ENCODE measurements at regions not wholly inside any gene's neighbourhood (a gene's known extent, or its start where the extent isn't known, plus 50 kb on each side); places are given as distances from the start of the nearest gene placed in this dataset.

DNA sequence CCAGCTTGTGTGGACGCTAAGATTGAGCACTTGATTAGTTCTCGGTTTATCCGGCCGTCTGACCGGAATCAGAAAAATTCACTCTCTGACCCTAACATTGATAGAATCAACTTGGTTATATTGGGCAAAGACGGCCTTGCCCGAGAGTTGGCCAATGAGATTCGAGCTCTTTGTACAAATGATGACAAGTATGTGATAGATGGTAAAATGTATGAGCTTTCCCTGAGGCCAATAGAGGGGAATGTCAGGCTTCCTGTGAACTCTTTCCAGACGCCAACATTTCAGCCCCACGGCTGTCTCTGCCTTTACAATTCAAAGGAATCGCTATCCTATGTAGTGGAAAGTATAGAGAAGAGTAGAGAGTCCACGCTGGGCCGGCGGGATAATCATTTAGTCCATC, 59.6 kb downstream of the ARHGAP35 start:
- TF ChIP-seq ZNF423 (CRISPR knock-in tag; IDR thresholded peaks at IDR 0.05): no peak
- TF ChIP-seq, protein P1, sequence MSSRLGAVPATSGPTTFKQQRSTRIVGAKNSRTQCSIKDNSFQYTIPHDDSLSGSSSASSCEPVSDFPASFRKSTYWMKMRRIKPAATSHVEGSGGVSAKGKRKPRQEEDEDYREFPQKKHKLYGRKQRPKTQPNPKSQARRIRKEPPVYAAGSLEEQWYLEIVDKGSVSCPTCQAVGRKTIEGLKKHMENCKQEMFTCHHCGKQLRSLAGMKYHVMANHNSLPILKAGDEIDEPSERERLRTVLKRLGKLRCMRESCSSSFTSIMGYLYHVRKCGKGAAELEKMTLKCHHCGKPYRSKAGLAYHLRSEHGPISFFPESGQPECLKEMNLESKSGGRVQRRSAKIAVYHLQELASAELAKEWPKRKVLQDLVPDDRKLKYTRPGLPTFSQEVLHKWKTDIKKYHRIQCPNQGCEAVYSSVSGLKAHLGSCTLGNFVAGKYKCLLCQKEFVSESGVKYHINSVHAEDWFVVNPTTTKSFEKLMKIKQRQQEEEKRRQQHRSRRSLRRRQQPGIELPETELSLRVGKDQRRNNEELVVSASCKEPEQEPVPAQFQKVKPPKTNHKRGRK (CRISPR knock-in tag; IDR thresholded peaks at IDR 0.05; ENCODE audit: borderline replicate concordance): no peak
- TF ChIP-seq, protein P2, sequence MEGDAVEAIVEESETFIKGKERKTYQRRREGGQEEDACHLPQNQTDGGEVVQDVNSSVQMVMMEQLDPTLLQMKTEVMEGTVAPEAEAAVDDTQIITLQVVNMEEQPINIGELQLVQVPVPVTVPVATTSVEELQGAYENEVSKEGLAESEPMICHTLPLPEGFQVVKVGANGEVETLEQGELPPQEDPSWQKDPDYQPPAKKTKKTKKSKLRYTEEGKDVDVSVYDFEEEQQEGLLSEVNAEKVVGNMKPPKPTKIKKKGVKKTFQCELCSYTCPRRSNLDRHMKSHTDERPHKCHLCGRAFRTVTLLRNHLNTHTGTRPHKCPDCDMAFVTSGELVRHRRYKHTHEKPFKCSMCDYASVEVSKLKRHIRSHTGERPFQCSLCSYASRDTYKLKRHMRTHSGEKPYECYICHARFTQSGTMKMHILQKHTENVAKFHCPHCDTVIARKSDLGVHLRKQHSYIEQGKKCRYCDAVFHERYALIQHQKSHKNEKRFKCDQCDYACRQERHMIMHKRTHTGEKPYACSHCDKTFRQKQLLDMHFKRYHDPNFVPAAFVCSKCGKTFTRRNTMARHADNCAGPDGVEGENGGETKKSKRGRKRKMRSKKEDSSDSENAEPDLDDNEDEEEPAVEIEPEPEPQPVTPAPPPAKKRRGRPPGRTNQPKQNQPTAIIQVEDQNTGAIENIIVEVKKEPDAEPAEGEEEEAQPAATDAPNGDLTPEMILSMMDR (IDR thresholded peaks at IDR 0.05): no peak
- TF ChIP-seq GABPB1 (CRISPR knock-in tag; IDR thresholded peaks at IDR 0.05): no peak
- TF ChIP-seq, protein P3, sequence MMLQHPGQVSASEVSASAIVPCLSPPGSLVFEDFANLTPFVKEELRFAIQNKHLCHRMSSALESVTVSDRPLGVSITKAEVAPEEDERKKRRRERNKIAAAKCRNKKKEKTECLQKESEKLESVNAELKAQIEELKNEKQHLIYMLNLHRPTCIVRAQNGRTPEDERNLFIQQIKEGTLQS (CRISPR knock-in tag; conservative IDR thresholded peaks at IDR 0.05): no peak
- TF ChIP-seq CBFB (CRISPR knock-in tag; IDR thresholded peaks at IDR 0.05; ENCODE audit: low read depth): no peak
- no peak for TF ChIP-seq MXD4 (CRISPR knock-in tag; IDR thresholded peaks at IDR 0.05; ENCODE audit: borderline replicate concordance)
- no peak for TF ChIP-seq ZNF263 (CRISPR knock-in tag; IDR thresholded peaks at IDR 0.05; ENCODE audit: low read depth)
- TF ChIP-seq, protein P4, sequence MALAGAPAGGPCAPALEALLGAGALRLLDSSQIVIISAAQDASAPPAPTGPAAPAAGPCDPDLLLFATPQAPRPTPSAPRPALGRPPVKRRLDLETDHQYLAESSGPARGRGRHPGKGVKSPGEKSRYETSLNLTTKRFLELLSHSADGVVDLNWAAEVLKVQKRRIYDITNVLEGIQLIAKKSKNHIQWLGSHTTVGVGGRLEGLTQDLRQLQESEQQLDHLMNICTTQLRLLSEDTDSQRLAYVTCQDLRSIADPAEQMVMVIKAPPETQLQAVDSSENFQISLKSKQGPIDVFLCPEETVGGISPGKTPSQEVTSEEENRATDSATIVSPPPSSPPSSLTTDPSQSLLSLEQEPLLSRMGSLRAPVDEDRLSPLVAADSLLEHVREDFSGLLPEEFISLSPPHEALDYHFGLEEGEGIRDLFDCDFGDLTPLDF (CRISPR knock-in tag; IDR thresholded peaks at IDR 0.05): no peak
- no peak for TF ChIP-seq SMAD3 (CRISPR knock-in tag; IDR thresholded peaks at IDR 0.05; ENCODE audit: borderline replicate concordance)
- TF ChIP-seq CREB1 (CRISPR knock-in tag; IDR thresholded peaks at IDR 0.05): no peak
- TF ChIP-seq, protein P5, sequence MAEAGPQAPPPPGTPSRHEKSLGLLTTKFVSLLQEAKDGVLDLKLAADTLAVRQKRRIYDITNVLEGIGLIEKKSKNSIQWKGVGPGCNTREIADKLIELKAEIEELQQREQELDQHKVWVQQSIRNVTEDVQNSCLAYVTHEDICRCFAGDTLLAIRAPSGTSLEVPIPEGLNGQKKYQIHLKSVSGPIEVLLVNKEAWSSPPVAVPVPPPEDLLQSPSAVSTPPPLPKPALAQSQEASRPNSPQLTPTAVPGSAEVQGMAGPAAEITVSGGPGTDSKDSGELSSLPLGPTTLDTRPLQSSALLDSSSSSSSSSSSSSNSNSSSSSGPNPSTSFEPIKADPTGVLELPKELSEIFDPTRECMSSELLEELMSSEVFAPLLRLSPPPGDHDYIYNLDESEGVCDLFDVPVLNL (CRISPR knock-in tag; IDR thresholded peaks at IDR 0.05; ENCODE audit: borderline replicate concordance, low read depth): no peak
